NCI-H2171 treated with DMSO at 0.1 percent for 48 hours (cell line): ENCODE measurements at regions not wholly inside any gene's neighbourhood (a gene's known extent, or its start where the extent isn't known, plus 50 kb on each side); places are given as distances from the start of the nearest gene placed in this dataset.
"Not testable (repeated sequence)": the region's sequence is repeated elsewhere in the genome, so short reads cannot be mapped to it uniquely, and the experiment has no call there.

ENCODE experiments used
- DNase-seq: peaks from one replicate; lab custom pipeline; 2025; lab: John Stamatoyannopoulos, UW

- not testable (repeated sequence) for DNase-seq
Measured at GRCh38 chr1:188749275-188749674, 1728.4 kb downstream of the BRINP3 start.

DNA sequence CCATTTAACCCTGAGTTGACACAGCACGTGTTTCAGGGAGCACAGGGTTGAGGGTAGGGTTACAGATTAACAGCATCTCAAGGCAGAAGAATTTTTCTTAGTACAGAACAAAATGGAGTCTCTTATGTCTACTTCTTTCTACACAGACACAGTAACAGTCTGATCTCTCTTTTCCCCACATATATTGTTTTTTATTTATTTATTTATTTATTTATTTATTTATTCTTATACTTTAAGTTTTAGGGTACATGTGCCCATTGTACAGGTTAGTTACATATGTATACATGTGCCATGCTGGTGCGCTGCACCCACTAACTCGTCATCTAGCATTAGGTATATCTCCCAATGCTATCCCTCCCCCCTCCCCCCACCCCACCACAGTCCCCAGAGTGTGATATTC is 1725.6 kb downstream of the BRINP3 start:
- not testable (repeated sequence) for DNase-seq

GRCh38 chr1:188757747-188758146 is 1719.9 kb downstream of the BRINP3 start:
- not testable (repeated sequence) for DNase-seq

DNA sequence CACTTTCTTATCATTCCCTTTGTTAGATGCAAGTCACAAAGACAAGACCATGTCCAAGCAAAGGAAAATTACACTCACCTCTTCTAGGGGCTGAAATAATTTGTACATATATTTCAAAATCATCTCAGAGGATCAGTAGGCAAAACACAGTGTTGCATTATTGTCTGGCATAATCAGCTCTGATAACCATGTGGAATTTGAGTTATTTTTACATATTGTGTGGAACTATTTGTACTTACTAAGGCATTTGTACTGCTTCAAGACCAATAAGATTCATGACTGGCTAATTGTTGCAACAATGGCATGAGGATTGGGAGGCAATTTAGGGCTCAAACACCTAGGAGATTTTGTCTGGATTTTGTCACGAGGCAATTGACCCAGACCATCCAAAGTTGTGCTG is 1716.4 kb downstream of the BRINP3 start:
- DNase-seq = no peak

DNA sequence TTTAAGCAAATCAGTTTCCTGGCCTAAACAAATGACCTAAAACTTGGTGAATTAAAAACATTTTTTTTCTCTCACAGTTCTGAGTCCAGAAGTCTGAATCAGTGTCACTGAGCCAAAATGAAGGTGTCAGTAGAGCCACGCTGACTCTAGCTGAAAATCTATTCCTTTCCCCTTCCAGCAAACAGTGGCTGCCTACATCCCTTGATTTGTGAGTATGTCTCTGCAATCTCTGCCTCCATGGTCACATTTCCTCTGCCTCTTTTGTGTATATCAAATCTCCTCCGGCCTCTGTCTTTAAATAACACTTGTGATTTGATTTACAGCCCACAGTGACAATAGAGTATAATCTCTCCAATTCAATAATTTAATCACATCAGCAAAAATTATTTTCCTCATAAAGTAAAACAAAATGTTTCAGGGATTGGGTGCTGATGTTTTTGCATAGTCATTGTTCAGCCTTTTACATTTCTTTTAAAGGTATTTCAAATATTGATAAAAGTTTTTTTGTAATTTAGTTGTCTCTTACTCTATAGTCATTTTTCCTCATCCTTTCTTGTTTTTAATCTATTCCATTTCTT is 1715.4 kb downstream of the BRINP3 start:
- no peak for DNase-seq

- no peak for DNase-seq
Measured at GRCh38 chr1:188763541-188763940, 1714.1 kb downstream of the BRINP3 start.

DNA sequence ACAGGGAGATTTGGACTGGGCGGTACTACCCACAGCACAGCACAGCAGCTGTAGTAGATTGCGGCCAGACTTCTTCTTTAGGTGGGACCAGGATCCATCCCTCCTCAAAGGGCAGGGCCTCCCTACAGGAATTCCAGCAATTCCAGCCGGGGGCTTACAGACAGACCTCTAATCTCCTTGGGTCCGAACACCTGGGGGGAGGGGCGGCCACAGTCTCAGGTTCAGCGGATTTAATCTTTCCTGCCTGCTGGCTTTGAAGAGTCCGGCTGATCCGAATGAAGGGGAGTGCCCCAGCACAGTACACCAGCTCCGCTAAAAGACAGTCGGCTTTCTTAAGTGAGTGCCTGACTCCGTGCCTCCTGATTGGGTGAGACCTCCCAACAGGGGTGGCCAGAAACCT is 1708.5 kb downstream of the BRINP3 start:
- no peak for DNase-seq

GRCh38 chr1:188769936-188770335 is 1707.7 kb downstream of the BRINP3 start:
- no peak for DNase-seq

DNA sequence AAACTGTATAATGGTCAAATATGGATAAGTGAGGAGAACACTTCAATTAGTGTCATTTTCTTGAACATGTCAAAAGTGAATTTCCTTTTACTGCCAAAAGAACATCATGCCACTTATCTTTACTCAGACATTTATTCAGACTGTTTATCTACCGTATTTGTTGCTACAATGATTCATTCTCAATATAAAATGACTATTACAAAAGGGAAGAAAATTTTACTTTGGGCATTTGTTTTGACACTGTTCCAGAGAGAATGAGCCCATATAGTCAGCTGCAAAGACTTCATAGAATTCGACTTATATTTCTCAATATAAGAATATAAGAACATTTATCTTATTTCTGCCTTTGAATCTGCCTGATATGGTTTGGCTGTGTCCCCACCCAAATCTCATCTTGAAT is 1699.1 kb downstream of the BRINP3 start:
- DNase-seq = no peak

GRCh38 chr1:188782220-188782841 is 1695.3 kb downstream of the BRINP3 start:
- peak; percentile 6 for DNase-seq

- no peak for DNase-seq
Measured at GRCh38 chr1:188794969-188795368, 1682.7 kb downstream of the BRINP3 start.

GRCh38 chr1:188812153-188812552 is 1665.5 kb downstream of the BRINP3 start:
- peak; percentile 41 for DNase-seq

DNA sequence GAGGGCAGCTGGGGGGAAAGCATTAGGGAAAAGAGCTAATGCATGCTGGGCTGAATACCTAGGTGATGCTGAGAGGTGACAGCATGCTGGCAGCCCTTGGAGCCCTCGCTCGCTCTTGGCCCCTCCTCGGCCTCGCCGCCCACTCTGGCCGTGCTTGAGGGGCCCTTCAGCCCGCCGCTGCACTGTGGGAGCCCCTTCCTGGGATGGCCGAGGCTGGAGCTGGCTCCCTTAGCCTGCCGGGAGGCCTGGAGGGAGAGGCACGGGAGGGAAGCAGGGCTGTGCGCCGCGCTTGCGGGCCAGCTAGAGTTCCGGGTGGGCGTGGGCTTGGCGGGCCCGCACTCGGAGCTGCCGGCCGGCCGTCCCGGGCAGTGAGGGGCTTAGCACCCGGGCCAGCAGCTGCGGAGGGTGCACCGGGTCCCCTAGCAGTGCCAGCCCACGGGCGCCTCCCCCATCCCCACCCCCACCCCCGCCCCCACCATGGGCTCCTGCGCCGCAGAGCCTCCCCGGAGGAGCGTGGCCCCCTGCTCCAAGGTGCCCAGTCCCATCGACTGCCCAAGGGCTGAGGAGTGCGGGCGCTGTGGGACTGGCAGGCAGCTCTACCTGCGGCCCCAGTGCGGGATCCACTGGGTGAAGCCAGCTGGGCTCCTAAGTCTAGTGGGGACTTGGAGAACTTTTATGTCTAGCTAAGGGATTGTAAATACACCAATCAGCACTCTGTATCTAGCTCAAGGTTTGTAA is 1664.7 kb downstream of the BRINP3 start:
- not testable (repeated sequence) for DNase-seq

DNA sequence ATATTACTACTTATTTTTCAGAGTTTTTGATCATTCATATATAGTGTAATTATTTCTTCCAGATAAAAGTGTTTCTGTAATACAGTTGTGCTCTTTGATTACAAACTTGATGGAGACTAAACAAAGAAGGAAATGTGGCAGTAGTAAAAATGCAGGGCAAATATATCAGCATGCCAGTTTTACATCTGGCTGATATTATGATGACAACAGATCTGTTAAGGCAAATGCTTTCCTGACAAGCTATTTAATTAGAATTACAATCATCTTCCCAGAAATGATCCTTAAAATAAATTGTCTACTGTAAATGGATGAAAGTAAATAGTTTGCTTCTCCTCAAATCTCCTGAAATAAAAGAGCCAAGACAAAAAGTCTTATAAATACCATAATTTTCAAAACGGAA is 1659.8 kb downstream of the BRINP3 start:
- DNase-seq = no peak

DNA sequence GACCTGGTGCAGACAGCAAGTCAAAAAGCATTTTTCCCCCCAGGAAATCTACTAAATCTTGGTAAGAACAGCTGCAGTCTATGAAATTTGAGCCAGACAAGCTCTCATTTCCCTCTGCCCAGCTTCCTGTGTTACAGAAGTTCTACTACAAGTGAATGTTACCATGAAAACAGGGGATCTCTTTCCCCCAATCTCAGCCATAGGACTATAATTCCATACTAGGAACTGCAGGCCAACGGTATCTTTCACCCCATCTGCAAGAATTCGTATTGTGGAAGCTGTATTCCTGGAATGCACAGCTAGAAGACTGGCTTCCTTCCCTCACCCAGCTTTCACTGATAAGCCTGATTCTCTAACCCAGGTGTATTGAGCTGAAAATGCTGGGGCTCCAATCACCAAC is 1655.4 kb downstream of the BRINP3 start:
- DNase-seq = peak; percentile 84

DNA sequence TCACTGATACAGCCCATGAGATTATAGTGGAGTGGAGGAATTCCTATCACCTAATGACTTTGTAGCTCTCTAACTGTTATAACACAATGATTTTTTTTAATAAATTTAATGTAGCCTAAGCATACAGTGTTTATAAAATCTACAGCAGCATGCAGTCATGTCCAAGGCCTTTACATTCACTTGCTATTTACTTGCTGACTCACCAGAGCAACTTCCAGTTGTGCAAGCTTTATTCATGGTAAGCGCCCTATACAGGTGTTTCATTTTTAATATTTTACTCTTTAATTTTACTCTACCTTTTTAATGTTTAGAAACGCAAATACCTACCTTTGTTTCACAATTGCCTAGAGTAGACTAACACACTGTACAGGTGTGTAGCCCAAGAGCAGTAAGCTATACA is 1652.2 kb downstream of the BRINP3 start:
- no peak for DNase-seq

DNA sequence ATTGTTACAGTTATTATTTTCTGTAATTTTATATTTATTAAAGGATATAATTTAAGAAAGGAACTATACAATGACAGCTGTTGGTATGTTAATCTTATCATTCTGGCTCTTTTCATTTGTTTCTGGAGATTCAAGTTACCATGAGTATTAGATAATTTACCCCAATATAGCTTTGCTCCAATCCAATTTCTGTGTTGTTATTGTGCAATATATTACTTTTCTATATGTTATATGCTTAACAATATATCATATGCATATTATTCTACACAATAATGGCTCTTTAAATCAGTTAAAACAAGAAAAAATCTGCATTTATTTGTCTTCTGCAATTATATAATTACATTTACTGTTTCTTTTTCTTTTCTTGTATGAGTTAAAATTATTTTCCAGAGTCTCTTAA is 1650.9 kb downstream of the BRINP3 start:
- DNase-seq = no peak

DNA sequence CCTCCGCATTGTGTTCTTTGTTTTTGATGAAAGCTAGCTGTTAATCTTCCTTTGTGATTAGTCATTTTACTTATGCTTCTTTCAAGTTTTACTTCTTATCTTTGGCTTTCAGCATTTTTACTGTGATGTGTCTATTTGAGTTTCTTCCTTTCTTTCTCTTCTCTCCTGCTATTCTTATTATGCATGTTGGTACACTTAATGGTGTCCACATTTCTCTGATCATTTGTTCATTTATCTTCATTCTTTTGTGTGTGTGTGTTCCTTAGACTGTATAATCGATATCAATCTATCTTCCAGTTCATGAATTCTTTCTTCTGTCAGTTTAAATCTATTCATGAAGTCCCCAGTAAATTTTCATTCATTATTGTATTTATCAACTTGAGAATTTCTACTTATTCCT is 1650.3 kb downstream of the BRINP3 start:
- no peak for DNase-seq

GRCh38 chr1:188841111-188841696 is 1636.5 kb downstream of the BRINP3 start:
- DNase-seq = not testable (repeated sequence)

DNA sequence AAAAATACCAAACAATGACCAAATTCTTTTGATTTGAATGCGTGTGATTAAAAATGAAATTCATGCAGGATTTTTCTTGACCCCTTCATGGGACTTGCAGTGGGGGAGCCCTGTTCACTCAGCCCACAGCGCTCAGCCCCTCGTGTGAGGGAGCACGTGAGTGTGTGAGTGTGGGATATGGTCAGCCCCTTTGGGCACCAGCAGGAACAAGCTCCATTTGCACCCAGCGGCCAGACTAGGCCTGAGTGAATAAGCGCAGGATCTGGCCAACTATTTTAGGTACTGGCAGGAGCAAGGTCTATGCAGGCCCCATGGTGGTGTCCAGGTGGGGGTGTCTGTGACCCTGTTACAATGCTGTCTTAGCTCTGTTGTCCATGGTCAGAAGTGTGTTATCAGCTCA is 1631.2 kb downstream of the BRINP3 start:
- DNase-seq = no peak

DNA sequence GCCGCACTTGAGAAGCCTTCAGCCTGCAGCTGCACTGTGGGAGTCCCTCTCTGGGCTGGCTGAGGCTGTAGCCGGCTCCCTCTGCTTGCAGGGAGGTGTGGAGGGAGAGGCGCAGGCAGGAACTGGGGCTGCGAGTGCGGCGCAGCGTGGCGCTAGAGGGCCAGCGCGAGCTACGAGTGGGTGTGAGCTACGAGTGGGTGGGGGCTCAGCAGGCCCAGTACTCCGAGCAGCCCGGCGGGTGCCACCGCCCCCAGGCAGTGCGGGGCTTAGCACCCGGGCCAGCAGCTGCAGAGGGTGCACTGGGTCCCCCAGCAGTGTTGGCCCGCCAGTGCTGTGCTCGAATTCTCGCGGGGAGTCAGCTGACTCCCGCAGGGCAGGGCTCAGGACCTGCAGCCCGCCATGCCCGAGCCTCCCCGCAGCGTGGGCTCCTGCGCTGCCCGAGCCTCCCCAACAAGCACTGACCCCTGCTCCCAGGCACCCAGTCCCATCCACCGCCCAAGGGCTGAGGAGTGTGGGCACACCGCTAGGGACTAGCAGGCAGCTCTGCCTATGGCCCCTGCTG is 1620.1 kb downstream of the BRINP3 start:
- DNase-seq = no peak

GRCh38 chr1:188867614-188868013 is 1610.0 kb downstream of the BRINP3 start:
- no peak for DNase-seq

GRCh38 chr1:188871164-188871563 is 1606.5 kb downstream of the BRINP3 start:
- DNase-seq = no peak
